ENCODE measurements at regions not wholly inside any gene's neighbourhood (a gene's known extent, or its start where the extent isn't known, plus 50 kb on each side); places are given as distances from the start of the nearest gene placed in this dataset.

GRCh38 chr14:51548187-51548586 lies 103.5 kb upstream of the FRMD6 start:
- no peak for DNase-seq

- DNase-seq, result no peak
Measured at GRCh38 chr14:51550636-51551035, 101.1 kb upstream of the FRMD6 start.

DNA sequence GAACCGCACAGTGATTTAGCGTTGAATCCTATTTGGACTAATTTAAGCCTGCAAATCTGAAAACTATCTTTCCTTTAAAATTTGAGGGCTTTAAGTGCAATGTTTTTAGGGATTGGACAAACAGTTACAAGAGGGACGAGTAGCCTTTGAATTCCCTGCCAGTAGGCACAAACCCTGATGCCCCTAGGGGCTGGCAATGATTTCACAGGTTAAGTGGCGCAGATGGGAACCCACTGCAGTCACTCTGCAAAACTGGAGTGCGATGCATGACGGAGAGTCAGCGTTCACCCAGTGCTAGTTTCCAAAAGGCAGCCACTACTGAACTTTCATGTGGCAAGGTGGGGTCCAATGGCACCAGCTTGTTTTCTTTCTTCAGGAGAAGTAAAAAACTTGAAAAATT lies 99.4 kb upstream of the FRMD6 start:
- no peak for DNase-seq

- no peak for DNase-seq
Measured at GRCh38 chr14:51552768-51553404, 98.8 kb upstream of the FRMD6 start.

- no peak for DNase-seq
Measured at GRCh38 chr14:51554339-51554920, 97.3 kb upstream of the FRMD6 start.

DNA sequence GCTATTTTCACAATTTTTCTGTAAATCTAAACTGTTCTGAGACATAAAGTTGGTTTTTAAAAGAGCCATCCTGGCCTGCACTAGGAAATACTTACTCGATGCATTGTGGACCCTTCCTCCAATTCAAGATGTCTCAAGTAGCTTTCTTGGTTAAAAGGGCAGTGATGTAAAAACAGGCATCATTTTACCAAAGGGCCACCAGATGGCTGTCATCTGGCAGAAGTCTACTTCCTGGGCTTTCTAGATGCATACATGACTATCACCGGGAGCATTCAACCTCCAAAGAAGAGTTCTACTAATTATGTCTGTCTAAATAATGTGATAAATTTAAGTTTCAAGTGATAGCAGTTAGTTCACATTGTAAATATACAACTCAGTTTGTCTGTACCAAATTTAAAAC lies 96.8 kb upstream of the FRMD6 start:
- DNase-seq, result no peak

DNA sequence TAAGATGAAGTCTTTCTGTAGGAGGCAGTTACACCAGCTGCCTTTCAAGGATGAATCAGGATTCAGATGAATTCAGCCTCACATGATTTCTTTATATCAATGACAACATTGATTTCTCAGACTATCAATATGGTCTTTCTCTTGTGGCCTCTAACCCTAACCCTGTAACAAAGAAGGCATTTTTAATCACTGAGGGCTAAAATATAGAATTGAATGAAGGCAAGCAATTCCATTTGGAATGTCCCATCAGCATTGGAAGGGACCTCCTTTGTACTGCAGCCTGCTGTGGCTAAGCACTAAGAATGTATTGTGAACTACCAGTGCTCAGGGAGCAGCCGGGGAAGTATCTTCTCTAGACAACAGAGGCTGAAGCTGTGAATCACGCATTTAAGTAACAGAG lies 90.6 kb upstream of the FRMD6 start:
- DNase-seq, result no peak

- DNase-seq, result no peak
Measured at GRCh38 chr14:51562816-51563215, 88.9 kb upstream of the FRMD6 start.

GRCh38 chr14:51563560-51563959 lies 88.2 kb upstream of the FRMD6 start:
- DNase-seq, result no peak

DNA sequence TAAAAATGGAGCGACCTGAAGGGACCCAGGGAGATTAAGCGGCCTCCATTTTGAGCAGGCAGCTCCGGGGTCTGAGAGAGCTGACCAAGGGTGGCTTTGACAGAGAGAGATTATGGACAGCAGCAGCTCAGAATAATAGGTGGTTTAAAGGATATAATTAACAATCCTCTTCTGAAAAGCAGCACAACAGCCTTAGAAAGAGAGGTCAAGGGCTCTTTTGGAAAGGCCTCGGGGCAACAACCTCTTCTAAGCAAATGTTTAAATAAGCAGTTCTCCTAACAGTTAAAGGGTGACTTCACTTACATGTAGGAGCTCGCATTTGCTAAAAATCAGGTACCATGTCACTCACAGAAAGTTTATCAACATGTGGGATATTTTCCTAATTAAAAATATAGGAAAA lies 87.2 kb upstream of the FRMD6 start:
- DNase-seq, result no peak

GRCh38 chr14:51564986-51565604 lies 86.6 kb upstream of the FRMD6 start:
- DNase-seq, result no peak

DNA sequence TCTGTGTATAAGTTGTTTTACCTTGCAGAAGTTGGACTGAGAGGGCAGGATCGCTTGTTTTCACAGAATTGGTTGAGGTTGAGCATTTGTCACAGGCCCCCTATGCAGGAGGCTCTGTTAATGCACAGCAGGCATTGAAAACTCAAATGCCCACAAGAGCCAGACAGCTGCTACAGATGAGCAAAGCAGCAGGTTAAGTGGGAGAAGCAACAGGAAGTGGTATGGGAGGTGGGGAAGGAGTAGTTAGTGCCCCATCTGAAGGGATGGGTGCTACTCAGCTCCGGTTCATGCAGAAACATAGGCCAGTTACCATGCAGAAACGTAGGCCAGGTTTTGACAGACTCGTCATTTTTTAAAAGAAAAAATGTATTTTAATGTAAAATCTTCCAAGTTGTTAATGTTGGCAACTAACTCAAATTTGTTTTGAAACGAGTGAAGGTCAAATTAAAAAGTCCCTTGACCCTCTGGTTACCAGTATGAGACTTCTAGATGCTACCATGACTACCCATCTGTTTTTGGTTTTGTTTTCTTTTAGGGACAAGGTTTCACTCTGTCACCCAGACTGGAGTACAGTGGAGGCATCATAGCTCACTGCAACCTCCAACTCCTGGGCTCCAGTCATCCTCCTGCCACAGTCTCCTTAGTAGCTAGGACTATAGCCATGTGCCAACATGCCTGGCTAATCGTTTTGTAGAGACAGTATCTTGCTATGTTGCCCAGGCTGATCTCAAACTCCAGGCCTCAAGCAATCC lies 84.7 kb upstream of the FRMD6 start:
- DNase-seq, result no peak

DNA sequence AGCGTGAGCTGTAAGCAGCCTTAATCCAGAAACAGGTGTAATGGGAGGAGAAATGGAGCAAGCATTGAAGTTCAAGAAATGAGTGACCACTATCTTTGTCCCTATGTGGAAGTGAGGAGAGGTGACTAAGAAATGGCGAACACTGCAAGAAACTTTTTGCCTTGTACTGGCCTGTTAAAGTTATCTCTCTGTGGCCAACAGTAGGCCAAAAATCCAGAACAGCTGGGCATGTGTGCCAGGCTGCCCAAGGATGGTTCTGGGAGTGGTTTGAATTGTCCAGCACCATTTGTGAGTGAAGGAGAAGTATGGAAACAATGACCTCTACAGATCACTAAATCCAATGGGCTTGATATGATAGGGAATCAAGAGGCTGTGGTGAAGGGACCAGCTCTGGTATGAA lies 83.3 kb upstream of the FRMD6 start:
- no peak for DNase-seq

DNA sequence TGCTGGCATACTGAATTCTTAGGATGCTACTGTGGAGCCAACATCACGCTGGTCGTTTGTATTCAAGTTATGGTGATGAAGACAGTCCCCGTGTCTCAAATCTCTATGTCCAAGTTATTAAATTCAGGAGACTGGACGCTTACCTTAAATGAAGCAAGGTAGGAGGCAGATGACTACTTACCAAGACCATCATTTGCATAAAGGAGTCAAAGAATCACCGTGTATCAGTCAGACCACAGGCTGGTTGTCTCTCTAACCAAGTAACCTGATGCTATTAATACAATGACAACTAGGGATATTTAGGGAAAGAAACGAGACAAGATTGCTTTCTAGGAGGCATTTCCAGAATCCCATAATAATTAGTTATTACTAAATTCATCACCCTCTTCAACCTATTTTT lies 78.1 kb upstream of the FRMD6 start:
- no peak for DNase-seq

DNA sequence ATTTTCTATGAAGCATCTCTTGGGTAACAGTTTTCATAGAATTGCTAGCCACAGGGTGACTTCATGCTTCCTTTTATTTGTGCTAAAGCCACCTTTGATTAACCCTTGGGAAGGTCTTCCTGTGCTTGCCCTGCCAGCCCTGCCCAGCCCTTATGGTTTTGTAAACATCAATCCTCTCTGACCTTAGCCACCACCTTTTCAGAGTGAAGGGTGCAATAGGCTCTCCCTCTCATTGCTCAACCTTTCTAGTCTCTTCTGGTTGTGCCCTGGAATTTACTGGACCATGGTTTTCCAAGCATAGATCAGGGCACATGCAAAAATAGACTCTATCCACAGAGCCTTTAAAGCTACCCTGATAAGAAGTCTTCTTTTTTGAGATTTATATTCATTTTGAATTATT lies 77.7 kb upstream of the FRMD6 start:
- no peak for DNase-seq

DNA sequence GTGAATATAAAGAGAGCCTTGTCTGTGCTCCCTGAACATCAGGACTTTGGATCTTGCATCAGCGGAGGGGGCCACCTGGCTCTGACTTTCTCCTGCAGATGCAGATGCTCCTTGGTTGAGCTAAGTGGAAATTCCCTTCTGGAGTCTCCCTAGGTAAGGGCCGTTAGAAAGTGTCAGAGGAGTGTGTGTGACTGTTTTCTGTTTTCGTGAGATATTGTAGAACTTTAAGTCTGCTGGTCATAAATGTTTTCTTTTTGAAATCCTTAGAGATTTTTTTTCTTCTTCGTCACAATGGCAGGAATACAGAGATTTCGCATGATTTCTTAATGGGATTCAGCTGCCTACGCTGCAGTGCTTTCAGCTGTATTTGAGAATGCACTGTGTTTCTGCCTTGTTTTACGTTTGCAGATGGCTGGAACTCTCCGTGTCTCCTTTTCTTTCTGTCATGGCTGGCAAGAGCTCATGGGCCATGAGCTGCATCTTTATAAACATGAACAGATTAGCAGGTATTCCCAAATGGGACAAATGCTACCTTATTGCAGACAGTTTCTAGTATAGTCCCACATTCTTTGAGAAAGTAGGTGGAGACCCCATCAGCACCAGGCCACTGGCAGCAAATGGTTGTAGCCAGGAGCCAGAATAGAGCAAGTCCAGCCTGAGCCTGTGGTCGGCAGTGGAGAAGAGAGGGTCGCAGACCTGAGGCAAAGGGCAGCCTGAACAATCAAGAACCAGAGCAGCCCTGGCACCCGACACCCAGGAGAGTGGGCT lies 76.2 kb upstream of the FRMD6 start:
- no peak for DNase-seq

DNA sequence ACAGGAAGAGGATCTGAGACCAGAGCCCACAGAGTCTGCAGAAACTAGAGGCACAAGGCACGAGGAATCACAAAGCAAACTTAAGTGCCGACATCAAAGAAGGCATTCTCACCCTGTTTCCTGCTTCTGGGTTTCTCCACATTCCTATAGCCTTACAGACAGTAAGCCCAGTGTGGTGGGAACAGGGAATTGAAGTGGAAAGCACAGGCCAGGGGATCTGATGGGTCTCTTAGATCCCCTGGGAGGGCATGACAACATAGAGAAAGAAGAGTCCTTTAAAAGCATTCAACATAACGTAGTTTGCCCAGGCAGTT lies 75.6 kb upstream of the FRMD6 start:
- no peak for DNase-seq

- DNase-seq, result no peak
Measured at GRCh38 chr14:51576879-51577278, 74.8 kb upstream of the FRMD6 start.

GRCh38 chr14:51578853-51579252 lies 72.9 kb upstream of the FRMD6 start:
- no peak for DNase-seq

DNA sequence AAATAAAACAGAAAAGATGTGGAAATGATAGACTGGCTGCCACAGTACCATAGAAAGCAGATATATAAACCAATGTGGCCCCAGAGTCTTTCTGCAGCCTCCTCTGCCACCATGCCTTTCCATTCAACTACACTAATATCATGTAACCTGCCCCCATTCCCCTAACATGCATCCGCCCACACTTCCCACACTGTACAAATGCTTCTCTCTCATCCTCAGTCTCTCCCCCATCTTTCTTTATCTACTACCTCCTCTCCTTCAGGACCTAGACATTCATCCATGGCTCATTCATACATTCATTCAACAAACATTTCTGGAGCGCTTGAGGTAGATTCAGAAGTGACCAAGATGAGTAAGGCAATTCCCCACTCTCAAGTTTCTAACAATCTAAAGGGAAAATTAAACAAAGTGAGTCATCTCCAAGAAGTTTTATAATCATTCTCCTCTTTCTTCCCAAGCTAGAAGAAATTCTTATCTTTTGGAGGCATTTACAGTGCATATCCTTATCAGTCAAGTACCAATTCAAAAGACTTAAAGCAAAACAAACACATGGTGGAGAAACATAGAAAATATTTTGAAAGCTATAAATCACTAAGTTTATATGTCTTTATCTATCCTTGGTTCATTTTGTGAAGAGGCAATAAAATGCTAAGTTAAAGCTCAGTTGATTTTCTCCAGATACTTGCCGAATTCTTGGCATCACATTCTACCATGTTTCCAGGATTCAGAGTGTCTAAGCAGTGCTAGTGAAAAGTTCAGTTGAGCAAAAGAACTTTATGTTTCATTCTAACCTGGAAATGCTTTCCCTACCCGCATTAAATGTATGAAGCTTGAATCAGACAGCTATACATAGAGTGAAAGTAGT lies 70.5 kb upstream of the FRMD6 start:
- DNase-seq, result no peak

DNA sequence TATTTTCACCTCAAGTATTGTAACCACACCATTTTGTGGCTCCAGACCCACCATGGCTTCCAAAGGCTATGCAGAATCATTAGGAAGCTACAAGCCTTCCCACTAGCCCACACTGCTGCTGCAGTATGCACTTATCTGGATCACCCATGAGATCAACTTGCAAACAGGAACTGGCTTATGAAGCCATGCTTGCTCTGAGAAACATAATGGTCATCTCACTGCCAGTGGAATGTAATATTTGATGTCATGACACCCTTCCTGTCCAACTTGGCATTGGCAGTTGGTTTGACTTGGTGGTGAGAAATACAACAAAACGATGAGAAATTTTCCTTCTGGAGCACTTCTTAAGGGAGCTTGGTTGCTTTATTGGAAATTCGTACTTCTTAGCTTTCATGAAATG lies 69.3 kb upstream of the FRMD6 start:
- no peak for DNase-seq

- no peak for DNase-seq
Measured at GRCh38 chr14:51585055-51585454, 66.7 kb upstream of the FRMD6 start.
